GM18517 (cell line): ENCODE measurements at regions not wholly inside any gene's neighbourhood (a gene's known extent, or its start where the extent isn't known, plus 50 kb on each side); places are given as distances from the start of the nearest gene placed in this dataset.
"Not testable (repeated sequence)": the region's sequence is repeated elsewhere in the genome, so short reads cannot be mapped to it uniquely, and the experiment has no call there.

Source experiments
- ATAC-seq: cut with Tn5 transposase; IDR thresholded peaks from one replicate; pipeline ENCODE4 v1.9.1; 2021; ENCODE audit warnings: mild to moderate bottlenecking, moderate library complexity; ENCODE audit not compliant: unreplicated experiment

DNA sequence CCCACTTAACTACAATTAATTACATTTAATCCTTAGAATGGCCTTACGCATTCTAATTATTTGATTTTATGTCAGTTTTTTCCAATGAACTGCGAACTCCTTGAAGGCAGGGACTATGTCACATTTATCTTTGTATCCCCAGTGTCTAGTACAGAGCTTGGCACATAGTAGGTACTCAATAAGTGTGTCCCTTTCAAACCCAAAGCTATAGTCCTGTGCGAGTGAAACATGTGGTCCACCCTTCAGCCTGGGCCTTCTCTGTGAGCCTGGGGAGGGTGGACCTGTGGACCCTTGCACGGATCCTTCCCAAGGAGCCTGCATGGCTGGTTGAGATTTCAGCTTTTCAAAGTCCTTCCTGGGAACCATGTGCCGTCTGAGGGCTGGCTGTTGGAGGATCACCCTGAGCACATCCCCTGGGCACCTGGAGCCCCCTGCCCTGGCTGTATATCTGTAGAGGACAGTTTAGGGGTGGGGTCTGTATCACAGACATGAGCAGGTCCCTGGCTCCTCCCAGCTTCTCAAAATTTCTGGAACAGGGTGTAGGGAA lies 103.1 kb downstream of the IER5 start:
- ATAC-seq, result no peak

DNA sequence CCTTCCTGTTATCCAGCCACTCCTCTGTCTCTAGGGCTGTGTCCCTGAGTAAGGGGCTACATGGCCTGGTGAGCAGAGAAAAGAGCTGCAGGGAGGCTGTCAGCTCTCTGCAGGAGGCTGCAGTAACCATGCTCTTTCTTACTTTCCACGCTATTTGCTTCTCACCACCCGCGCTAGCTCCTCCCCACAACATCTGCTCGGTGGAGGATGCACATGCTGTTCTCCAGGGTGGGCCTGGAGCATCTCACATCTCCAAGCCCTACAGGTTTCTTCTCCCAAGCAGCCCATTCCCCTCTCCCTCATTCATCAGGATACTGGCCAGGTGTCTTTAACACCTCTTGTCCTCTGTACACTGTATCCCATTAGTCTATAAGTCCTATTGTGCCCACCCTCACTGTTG lies 103.8 kb downstream of the IER5 start:
- ATAC-seq, result no peak

GRCh38 chr1:181202986-181203555 lies 114.6 kb downstream of the IER5 start:
- no peak for ATAC-seq

- ATAC-seq, result no peak
Observed at GRCh38 chr1:181204530-181204929, 116.0 kb downstream of the IER5 start.

DNA sequence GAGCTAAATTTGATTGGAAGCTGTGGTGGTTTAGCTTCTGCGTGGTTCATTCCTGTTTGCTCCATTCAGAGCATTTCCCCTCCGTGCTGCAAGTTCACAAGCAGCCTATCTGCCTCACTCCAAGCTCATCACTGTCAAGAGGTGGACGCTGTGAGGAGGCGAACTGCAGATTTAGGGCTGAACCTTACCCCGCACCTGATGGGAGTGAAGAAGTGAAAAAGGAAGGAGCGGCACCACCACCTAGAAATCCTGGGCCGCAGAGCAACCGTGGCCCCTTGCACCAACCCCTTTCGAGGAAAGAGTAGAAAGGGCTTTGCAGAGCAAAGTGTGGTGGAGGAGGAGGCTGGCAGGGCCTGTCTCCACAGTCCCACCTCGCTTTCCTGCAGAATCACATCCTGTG lies 117.4 kb downstream of the IER5 start:
- no peak for ATAC-seq

DNA sequence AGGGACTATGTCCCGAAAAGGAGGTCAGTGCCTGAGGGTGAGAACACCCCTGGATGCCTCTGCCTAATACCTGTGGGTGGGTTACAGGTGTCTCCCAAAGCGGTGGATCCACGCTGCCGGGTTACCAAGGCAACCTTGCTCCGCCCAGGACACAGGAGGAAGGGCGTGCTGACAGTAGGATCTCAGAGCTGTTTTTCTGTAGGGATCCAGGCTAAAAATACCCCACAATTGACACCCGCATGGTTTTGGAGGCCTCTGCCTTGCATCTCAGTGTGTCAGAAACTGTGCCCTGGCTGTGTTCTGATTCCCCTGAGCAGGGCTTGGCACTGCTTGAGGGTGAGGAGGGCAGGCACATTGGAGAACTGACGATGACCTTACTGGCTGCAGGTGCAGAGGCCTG lies 118.0 kb downstream of the IER5 start:
- no peak for ATAC-seq

DNA sequence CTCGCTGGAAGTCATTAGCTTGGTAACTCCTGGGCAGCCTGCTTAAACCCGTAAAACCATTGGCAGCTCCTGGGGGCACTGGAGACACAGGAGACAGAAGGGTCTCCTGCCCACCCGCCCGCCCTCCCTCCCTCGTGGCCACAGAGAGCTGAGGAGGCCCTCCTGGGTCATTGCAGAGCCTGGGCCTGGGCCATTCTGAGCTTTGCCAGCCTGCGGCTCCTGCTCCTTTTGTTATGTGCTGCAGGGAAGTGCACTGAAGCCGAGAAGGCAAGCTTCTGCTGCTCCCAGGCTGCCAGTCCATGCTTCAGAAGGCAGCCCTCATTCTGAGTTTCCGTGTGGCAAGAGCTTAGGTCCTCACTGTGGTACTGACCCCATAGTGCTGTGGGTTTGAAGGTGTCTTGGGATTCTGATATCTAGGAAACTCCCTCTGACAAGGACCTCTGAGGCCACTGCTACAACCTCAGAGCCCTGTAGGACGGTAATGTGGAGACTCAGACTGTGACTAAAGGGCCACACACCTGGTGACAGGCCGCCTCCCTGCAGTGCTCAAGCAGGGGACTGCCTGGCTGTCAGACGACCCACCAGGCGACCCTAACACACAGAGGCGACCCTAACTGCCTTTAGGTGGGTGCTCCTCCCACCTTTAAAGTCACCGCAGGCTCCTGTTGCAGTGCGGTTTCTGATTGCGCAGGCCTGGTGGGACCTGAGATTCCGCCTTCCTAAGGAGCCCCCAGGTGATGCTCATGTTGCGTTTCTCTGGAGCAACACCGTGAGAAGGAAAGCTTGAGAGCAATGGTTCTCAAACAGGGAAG lies 118.7 kb downstream of the IER5 start:
- ATAC-seq, result no peak

DNA sequence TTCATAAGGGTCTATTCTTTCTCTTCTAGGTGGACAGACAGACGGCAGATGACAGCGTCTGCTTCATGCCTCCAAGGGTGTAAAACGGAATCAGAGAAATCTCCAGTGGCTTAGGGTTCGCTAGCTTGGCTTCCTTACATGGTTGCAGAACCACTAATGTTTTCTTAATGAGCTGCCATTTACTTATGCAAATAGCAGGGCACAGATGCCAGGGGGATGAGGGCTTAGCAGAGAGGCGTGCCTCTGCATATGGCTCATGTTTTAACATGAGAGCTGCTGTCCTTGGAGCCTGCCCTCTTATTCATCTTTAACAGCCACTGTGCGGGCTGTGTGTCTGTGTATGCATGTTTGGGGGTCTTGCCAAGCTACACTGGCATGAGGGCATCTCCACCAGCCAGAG lies 119.6 kb downstream of the IER5 start:
- no peak for ATAC-seq

DNA sequence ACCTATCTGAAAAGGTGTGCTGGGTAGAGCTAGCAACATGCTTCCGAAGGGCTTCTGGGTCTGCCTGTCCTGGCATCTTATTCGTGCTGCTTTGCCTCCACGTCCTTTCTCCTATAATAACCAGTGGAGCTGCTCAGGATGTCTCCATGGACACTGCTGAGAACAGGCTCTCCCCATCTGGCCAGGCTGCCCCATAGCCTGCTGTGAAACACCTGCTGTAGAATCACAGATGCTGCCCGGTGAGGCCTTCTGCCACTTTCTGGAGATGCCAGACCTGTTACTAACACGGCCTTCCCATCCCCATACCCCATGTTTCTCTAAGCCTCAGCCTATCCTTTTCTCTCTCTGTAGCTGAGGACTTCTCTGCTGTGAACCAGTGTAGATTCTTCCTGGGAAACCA lies 120.5 kb downstream of the IER5 start:
- ATAC-seq, result no peak

- no peak for ATAC-seq
Observed at GRCh38 chr1:181213056-181213455, 124.6 kb downstream of the IER5 start.

GRCh38 chr1:181216591-181216994 lies 128.1 kb downstream of the IER5 start:
- no peak for ATAC-seq

DNA sequence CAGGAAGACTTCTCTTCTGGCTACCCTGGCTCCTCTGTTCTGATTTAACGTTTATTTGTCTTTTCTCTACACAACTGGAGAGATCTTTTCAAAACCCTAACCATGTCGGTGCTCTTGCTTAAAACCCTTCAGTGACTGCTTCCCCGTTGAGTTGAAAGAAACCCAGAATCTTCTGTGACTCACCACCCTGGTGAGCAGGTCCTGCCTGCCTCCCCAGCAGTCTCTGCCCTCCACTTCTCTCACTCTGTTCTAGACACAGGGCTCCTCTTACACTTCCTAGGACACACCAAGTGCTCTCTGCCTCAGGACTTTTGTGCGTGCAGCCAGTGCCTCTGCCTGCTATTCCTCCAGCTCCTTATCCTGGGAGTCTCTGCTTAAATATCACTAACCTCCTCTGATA lies 131.4 kb downstream of the IER5 start:
- no peak for ATAC-seq

- ATAC-seq, result no peak
Observed at GRCh38 chr1:181221078-181221477, 132.6 kb downstream of the IER5 start.

- ATAC-seq, result no peak
Observed at GRCh38 chr1:181222972-181223505, 134.5 kb downstream of the IER5 start.

DNA sequence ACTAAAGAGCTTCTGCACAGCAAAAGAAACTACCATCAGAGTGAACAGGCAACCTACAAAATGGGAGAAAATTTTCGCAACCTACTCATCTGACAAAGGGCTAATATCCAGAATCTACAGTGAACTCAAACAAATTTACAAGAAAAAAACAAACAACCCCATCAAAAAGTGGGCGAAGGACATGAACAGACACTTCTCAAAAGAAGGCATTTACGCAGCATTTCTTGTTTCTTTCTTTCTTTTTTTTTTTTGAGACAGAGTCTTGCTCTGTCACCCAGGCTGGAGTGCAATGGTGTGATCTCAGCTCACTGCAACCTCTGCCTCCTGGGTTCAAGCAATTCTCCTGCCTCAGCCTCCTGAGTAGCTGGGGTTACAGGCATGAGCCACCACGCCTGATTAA lies 138.2 kb downstream of the IER5 start:
- ATAC-seq, result not testable (repeated sequence)

DNA sequence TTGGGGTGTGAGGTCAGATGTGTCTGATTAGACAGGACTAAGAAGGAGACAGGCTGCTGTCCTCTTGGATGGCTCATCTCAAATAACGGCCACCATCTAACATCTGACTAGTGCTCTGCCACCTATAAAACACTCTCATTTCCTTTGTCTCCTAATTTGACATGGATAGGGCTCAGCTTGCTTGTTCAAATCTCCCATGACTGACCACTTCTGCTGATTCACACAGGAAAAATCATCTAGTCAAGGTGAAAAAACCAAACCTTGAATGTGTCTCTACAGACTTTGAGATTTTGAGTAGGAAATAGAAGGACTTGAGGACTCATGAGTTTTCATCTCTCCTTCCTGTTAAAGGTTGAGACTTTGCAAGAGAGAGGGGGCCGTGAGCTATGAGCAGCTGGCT lies 150.6 kb downstream of the IER5 start:
- no peak for ATAC-seq

DNA sequence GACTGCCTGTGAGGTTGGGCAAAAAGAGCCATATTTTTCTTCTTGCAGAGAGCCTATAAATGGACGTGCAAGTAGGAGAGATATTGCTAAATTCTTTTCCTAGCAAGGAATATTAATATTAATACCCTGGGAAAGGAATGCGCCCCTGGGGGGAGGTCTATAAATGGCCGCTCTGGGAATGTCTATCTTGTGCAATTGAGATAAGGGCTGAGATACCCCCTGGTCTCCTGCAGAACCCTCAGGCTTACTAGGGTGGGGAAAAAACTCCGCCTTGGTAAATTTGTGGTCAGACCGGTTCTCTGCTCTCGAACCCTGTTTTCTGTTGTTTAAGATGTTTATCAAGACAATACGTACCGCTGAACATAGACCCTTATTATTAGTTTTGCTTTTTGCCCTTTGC lies 157.8 kb downstream of the IER5 start:
- not testable (repeated sequence) for ATAC-seq

DNA sequence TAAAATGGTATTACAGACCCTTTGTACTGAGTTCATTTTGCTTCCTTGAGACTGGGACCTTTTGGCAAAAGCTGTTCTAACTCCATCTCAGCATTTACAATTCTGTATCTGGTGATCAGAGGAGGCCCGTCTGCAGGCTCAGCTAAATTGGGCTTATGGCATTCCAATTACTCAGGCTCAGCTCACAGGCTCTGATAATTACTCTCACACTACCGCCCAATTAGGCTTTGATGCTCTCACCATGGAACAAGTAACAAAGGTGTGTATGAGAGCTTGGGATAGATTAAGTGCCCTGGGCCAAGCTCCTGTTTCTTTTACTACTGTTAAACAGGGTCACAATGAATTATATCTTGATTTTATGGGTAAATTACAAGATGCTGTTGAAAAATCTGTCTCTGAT lies 159.9 kb downstream of the IER5 start:
- ATAC-seq, result not testable (repeated sequence)

DNA sequence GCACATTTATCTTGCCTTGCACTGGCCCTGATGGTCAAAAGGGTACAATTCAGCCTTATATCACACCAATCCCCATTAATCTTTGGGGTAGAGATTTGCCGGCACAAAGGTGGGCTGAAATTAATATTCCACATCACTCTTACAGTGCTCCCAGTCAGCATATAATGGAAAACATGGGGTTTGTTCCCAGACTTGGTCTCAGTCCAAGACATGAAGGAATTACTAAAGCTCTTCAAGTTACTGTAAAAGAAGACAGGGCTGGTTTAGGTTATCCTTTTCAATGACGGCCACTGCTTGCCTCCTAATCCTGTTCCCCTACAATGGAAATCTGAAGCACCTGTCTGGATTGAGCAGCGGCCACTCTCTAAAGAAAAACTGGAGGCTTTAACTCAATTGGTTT lies 160.7 kb downstream of the IER5 start:
- ATAC-seq, result no peak

- no peak for ATAC-seq
Observed at GRCh38 chr1:181250038-181250437, 161.5 kb downstream of the IER5 start.

- no peak for ATAC-seq
Observed at GRCh38 chr1:181251001-181251712, 162.7 kb downstream of the IER5 start.

- ATAC-seq, result no peak
Observed at GRCh38 chr1:181251713-181252075, 163.2 kb downstream of the IER5 start.
